ENCODE measurements at regions not wholly inside any gene's neighbourhood (a gene's known extent, or its start where the extent isn't known, plus 50 kb on each side); places are given as distances from the start of the nearest gene placed in this dataset.
A peak's percentile ranks its signal among the peaks of the same experiment; 100 is the strongest.
"Not testable (repeated sequence)": the region's sequence is repeated elsewhere in the genome, so short reads cannot be mapped to it uniquely, and the experiment has no call there.

DNA sequence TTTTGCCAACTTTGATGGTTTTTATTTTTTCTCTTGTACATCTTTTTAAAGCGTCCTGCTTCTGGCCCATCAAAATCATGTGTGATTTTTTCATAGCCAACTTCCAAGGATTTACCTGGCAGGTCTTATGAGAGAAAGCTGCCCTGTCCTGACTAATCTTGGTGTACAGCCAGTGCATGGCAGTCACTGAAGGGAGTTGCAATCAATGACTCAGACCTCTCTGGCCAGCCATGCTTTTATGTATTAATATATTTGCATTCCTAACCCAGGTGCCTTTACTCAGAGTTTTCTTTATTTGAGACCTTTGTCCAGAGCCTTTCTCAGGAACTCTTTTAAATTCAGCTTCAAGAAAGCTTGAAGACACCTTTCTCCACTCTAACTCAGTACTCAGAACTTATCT, 691.5 kb upstream of the HTR2C start:
- DNase-seq: no peak

GRCh38 chrX:113873056-113873455, 710.8 kb upstream of the HTR2C start:
- DNase-seq: no peak

DNA sequence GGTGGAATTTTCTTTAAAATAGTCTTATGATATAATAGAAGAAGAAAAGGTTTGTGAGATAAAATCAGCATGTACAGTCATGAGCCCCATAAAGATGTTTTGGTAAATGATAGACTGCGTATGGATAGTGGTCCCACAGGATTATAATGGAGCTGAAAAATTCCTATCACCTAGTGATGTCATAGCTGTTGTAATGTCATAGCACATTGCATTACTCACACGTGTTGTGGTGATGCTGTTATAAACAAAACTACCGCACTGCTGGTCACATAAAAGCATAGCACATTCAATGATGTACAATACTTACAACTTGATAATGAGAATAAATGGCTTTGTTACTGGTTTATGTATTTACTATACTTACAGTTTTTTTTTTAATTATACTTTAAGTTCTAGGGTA, 715.2 kb upstream of the HTR2C start:
- DNase-seq: no peak

DNA sequence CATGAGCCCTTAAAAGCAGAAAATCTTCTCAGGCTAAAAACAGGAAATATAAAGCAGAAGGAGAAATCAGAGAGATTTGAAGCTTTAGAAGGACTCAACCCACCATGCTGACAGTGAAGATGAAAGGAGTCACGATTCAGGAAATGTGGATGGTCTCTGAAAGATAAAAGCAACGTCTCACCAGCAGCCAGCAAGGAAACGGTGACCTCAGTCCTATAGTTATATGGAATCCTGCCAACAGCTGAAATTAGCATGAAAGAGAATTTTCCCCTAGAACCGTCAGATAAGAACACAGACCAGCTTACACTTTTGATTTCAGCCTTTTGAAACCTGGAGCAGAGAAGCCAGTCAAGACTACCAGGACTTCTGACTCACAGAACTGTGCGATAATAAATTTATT, 715.7 kb upstream of the HTR2C start:
- DNase-seq: no peak

DNA sequence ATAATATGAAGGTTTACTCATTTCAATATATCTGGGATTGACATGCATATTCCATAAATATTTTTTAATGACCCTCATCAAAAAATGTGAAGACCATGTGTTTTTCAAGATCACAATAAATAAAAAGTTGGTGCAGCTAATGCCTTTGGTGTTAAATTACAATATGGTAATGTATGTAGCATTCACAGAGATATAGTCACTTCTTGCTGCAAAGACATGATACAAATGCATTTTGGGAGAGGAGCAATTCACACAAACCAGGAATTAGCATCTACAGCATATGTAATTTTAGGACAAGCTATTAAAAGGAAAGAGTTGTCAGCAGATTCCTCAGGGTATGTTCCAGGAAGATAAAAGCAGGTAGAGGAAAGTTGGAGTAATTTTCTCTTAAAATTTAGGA, 734.5 kb upstream of the HTR2C start:
- no peak for DNase-seq

DNA sequence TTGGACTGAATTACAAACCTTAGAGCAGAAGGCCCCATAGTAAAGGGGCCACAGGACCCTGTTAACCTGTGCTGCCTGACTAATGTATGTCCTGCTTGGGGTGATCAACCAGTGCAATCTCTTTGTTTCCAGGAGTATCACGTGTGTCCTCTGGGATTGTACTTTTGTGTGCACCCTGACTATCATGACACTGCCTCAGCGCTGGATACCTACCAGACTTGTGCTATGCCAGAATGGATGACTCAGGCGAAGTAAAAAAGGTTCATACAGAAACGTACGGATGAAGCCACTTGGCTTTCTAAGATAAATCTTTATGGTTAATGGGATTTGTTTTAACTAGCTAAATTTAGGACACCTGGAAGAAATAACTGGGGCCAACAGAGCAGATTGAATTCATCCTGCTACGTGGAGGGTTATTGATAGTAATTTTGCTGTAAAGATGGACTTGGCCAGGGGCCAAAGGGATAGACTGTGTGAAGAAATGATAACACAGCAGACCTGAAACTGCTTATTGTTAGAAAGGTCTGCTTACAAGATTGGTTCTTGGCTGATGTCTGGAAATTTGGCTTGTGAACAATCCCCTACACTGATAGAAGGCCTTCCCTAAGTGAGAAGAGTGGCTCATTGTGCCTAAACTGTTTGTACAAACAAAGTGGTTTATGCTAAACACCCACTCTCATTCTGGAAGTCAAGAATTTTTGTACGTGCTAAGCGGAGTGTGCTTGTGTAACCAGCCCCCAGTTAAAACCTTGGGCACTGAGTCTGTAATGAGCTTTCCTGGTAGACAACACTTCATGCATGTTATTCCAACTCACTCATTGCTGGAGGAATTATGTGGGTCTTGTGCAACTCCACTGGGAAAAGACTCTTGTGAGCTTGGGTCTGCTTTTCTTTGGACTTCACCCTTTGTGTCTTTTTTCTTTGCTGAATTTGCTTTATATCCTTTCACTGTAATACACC, 750.5 kb upstream of the HTR2C start:
- DNase-seq: no peak

- DNase-seq: no peak
Observed at GRCh38 chrX:113828470-113828869, 755.4 kb upstream of the HTR2C start.

- DNase-seq: no peak
Observed at GRCh38 chrX:113818346-113818745, 765.5 kb upstream of the HTR2C start.

DNA sequence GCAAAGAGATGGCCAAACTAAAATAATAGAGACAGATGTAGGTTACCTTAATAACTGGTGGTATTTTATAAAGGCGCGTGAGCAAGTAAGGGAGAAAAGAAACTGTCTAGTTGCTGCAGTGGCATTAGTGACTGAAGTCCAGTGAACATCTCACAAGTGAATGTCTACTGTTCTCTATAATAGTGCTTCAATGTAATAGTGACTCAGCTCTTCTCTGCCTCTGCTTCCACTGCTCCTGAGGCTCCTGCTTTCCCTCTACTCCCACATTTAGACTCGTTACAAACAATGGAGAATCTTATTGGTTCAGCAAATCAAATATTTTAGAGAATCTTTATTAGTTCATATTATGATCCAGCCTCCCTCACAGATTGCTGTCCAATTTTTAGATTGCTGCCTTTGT, 779.1 kb upstream of the HTR2C start:
- no peak for DNase-seq

DNA sequence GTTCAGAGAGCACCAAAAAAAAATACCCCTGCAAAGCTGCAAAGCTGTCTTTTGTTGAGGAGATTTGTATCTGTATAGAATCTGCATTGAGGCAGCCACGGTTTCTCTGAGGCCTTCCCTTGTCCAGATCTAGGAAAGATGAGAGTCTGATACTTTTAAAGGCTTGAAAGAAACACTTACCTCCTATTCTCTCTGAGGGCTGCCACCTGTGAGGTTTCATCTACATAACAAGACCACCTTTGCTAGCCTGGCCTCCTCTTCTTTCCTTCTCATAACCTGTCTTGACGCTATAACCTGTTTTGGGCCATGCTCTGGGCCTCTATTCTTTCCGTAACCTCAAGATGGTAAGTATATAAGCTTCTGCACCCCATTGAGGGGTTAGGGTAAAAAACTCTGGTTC, 779.6 kb upstream of the HTR2C start:
- DNase-seq: no peak

GRCh38 chrX:113802837-113803236, 781.0 kb upstream of the HTR2C start:
- DNase-seq: no peak

- no peak for DNase-seq
Observed at GRCh38 chrX:113800955-113801354, 782.9 kb upstream of the HTR2C start.

- DNase-seq: no peak
Observed at GRCh38 chrX:113793563-113793962, 790.3 kb upstream of the HTR2C start.

DNA sequence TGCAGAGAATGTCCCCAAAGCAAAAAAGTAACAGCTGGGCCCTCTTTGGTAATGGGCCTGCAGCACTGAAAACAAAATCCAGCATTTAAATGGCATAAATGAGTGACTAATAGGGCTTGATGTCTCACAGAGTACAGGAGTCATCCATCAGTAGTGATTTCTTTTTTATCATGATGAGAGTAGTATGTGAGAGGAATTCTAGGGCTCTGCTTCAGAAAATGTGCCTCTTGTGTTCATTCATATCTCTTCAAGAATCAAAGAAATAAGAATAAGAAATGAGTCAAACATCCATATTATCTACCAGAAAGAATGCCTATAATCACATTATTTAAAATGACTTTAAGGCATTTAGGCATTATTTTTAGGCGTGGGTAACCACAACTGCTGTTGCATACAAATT, 792.9 kb upstream of the HTR2C start:
- no peak for DNase-seq

GRCh38 chrX:113784754-113785153, 799.1 kb upstream of the HTR2C start:
- DNase-seq: not testable (repeated sequence)

- DNase-seq: no peak
Observed at GRCh38 chrX:113770806-113771205, 813.1 kb upstream of the HTR2C start.

GRCh38 chrX:113770071-113770470, 813.8 kb upstream of the HTR2C start:
- DNase-seq: no peak

GRCh38 chrX:113759422-113759821, 824.5 kb upstream of the HTR2C start:
- no peak for DNase-seq

GRCh38 chrX:113747274-113747973, 836.5 kb upstream of the HTR2C start:
- DNase-seq: no peak

GRCh38 chrX:113743069-113743468, 840.8 kb upstream of the HTR2C start:
- DNase-seq: no peak

DNA sequence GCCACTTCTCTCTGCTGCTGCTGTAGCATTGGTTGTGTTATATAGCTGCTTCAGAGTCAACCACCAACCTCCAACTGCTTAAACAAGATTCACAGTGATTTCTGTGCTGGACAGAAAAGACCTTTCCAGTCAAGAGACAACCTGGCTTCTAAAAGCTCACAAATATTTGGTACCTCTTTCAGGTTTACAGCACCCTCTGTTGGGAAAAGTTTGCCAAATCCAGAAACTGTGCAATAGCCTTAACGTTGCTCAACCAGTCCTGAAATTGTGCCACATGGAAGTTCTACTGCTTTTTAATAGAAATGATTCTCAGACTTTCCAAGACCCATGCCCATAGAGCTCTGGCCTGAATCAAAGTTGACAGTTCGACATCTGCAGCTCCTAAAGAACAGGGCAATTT, 842.1 kb upstream of the HTR2C start:
- peak; percentile 5 for DNase-seq

DNA sequence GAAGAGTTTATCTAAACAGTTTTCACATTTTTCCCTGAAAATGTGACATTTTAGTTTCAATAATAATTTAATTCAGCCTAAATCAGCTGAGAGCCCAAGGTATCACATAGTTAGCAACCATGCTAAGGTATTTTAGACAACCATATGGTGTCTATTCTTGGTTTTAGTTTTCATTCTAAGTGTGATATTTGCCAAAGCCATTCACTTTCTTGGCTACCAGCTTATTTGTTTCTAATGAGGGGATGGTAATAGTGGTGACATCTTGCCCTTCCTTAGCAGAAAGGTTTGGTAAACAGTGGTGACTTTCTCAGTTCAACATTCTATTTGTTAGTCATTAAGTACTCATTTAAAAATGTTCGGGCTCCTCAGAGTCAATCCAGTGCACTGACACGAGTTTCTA, 854.9 kb upstream of the HTR2C start:
- no peak for DNase-seq

GRCh38 chrX:113726898-113727297, 857.0 kb upstream of the HTR2C start:
- no peak for DNase-seq

DNA sequence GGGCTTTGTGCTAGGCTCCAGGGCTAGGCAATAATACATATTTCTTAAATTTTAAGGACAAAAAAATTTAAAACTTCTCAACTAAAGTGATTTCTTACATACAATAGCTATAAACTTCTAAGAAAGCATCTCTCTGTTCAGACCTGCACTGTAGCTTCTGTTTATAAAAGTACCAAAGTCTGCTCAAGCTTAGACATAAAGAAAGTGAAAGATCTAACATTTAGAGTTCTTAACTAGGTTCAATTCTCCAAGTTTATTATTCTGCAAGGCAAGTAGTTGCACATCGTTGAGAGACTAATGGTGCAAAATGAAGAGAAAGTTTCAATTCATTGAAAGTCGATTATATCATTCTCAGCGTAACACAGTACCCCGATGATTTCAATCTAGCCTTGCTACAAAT, 857.4 kb upstream of the HTR2C start:
- no peak for DNase-seq

Measured in NCI-H146 (cell line).